RPMI8226 (cell line): ENCODE measurements at regions not wholly inside any gene's neighbourhood (a gene's known extent, or its start where the extent isn't known, plus 50 kb on each side); places are given as distances from the start of the nearest gene placed in this dataset.
"Not testable (repeated sequence)": the region's sequence is repeated elsewhere in the genome, so short reads cannot be mapped to it uniquely, and the experiment has no call there.

Experiments used
- DNase-seq: peaks from one replicate; pipeline ENCODE4 v3.0.0-alpha.2; 2015

- DNase-seq = no peak
Observed at GRCh38 chrX:18102006-18102405, 118.7 kb downstream of the BEND2 start.

GRCh38 chrX:18101087-18101486, 119.6 kb downstream of the BEND2 start:
- no peak for DNase-seq

DNA sequence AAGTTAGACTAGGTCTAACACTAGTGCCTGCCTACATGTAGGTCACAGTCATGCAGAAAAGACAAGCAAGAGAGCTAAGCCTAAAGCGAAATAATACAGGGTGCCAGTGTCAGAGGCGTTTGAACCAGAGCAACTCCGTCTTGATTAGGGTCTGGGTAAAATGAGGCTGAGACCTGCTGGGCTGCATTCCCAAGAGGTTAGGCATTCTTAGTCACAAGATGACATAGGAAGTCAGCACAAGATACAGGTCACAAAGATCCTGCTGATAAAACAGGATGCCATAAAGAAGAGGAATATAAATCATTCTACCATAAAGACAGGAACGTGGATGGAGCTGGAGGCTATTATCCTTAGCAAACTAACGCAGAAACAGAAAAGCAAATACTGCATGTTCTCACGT, 120.9 kb downstream of the BEND2 start:
- DNase-seq = no peak

DNA sequence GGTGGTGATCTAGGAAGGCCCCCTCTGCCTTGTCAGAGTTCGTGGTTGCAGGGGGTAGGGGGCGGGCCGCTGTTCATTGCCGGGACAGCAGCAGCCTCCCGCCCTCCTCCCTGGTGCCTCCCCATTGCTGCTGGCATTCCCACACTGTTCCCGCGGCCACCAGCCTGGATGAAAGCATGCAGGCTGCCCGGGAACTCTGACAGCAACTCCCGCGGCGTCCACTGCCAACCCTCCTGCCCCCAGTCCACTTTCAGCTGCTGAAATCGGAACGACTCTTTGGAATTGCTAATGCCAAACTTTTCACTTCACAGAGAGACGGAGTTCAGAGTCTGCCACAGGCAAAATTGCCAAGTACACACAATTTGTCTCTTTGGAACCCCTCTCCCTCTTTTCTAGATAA, 121.9 kb downstream of the BEND2 start:
- no peak for DNase-seq

DNA sequence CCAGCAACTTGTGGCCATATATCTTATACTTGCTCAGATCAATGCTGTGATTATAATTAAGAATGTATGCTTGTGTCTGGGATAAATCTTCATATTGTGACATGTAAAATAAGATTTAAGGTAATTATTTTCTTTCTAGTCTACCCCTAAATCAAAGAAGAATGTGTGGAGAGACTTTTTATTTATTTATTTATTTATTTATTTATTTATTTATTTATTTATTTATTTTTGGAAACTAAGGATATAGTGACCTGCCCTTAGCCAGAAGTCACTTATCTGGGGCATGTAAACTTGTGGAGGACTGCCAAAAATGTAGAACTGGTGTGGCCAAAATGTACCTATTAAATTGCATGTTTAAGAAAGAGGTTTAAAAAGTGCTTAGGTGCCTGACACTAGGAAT, 144.3 kb downstream of the BEND2 start:
- DNase-seq = no peak

- DNase-seq = no peak
Observed at GRCh38 chrX:18075603-18076002, 145.1 kb downstream of the BEND2 start.

- DNase-seq = not testable (repeated sequence)
Observed at GRCh38 chrX:18068045-18068444, 152.6 kb downstream of the BEND2 start.

- DNase-seq = no peak
Observed at GRCh38 chrX:18065956-18066355, 154.7 kb downstream of the BEND2 start.

- no peak for DNase-seq
Observed at GRCh38 chrX:18051690-18052089, 169.0 kb downstream of the BEND2 start.

DNA sequence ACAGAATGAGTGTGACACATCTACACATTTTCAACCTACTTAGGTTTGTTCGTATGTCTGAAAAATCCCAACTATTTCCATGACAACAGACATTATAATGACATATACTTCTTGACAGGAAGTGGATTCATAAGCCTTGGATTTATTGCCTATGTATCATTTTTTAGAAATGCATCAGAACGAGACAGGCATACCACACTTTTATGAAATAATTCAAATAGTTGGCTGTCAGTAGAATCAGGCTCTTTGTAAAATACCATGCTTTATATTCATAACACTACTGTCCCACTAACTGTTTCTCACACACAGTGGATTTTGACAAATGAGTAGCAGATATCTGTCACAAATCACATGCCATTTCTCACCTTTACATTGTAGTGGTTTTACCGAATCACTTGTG, 173.2 kb downstream of the BEND2 start:
- DNase-seq = no peak

GRCh38 chrX:18045436-18045835, 175.2 kb downstream of the BEND2 start:
- no peak for DNase-seq

DNA sequence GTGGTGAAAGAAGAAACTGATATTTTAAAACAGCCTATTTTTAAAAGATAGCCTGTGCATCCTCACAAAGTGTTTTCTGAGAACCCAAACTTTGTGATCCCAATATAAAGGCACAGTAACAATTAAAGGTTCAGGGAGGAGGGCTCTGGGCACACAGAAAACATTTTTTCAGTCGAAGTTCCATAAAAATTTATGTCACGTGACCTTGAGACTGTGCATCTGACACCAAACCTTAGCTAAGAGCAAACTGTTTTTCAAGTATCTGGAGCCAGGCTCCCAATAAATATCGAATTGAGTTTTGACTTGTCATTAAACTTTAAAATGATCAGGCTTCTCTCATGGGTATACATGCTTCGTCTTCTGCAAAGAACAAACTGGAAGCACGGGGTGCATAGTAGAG, 177.9 kb downstream of the BEND2 start:
- no peak for DNase-seq

GRCh38 chrX:18041656-18042055, 179.0 kb downstream of the BEND2 start:
- DNase-seq = no peak

- no peak for DNase-seq
Observed at GRCh38 chrX:18039023-18039422, 177.9 kb upstream of the RAI2 start.

DNA sequence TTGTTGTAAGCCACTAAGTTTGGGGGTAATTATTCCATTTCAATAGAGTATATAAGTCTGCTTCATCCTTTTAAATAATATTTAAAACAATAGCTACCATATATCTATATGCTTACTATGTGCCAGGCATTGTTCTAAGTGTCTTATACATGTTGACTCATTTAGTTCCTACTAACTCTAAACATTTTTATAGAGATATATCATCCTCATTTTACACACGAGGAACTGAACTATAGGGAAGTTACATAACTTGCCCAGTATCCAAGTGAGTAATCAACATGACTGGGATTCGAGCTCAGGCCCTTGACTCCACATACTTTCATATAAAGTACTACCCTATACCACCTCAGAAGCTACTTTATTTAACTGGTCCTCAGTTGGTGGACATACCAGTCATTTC, 175.3 kb upstream of the RAI2 start:
- DNase-seq = no peak

- DNase-seq = no peak
Observed at GRCh38 chrX:18034945-18035344, 173.8 kb upstream of the RAI2 start.

- no peak for DNase-seq
Observed at GRCh38 chrX:18034504-18034903, 173.4 kb upstream of the RAI2 start.

DNA sequence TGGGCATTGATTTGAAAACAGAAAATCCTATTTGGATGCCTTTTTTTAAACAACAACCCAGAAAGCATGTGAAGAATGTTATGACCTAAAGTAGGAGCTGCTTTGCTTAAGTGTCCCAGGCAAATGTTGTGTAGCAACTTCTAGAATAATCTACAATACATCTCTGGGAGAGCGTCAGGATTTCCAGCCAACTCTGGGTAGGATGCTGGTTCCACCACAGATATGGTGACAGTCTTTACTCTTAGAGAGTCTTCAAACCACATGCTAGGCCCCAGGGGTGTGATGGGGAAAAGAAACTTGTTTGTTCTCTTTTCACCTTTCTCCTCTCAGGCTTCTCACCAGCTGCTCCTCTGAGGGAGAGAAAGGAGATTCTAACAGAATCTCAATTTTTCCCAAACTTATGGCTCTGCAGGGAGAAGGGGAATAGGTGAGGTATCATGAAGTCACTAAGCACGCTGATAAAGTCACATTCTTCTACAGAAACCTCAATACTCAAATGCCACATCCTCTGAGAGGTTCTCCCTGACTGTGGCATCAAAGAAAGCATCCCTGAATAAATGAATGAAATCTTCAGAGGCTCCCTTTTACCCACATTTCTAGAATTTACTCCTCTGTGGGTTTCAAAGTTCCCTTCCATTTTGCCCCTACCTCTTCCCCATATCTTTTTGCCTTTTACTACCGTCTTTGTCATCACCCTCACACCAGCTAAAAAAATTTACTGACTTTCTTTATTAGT, 171.6 kb upstream of the RAI2 start:
- DNase-seq = no peak

DNA sequence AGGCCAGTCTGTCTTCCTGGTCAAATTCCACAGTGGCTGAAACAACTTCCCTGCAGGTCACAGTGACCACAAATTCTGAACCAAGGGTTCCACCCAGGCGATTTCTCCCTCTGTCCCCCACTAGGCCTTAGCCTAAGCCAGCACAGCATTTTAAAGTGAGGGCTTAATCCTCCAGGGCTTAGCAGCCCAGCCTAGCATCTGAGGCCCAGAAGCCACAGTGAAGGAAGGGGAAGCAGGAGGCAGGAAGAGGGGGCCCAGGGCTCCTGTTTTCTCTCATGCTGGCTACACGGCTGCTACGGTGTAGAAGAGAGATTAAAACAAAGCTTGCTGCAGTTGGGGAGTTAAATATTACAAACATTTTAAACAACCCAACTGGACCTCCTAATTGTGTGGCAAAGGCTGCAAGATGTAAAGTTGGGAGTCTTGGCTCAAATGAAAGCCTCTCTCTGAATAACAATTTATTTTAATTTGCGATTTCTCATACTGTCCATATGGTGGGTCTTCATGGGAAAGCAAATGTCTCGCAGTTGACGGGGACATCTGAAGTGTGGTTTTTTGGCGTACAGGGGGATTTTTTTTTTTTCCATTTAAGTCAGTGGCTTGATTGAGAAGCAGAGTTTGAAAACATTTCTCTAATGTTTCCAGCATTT, 170.8 kb upstream of the RAI2 start:
- DNase-seq = no peak

DNA sequence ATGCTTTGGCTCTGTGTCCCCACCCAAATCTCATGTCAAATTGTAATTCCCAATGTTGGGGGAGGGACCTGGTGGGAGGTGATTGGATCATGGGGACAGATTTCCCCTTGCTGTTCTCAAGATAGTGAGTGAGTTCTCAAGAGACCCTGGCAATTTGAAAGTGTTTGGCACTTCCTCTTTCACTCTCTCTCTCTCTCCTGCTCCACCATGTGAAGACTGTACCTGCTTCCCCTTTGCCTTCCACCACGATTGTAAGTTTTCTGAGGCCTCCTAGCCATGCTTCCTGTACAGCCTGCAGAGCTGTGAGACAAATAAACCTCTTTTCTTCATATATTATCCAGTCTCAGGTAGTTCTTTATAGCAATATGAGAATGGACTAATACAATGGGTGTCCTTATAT, 169.6 kb upstream of the RAI2 start:
- not testable (repeated sequence) for DNase-seq

DNA sequence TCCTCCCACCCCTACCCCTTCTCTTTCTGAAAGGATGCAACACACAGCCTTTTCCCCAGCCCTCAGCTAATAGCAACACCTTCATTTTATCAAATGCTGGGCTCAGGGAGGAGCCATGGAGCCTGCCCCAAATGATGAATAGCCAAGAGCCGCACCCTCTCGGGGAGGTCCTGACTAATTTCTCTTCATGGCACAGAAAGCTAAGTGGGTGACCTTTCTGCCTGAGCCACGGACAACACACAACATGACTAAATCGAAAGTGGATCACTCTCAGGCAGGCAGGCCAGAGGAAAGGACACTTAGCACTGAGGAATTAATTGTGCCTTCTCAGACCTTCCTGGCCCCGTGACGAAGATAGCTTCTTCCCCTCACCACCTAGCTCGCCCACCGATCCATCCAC, 165.1 kb upstream of the RAI2 start:
- DNase-seq = no peak

DNA sequence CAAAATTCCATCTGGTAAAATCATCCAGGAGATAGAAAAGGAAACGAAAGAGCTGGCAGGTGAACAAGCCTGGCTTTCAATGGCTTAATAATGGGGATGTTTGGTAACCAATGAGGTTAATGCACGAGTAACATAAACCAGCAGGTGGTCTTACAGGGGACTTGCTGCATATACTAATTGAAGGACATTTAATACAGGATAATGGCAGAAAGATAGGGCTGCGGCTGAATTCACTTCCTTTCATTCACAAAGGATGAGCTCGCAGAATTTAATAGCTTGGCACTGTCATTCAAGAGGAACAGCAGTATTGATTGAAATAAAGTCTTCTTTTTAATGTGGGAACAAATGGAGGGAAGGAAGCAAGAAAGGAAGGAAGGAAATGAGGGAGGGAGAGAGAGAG, 156.3 kb upstream of the RAI2 start:
- no peak for DNase-seq

DNA sequence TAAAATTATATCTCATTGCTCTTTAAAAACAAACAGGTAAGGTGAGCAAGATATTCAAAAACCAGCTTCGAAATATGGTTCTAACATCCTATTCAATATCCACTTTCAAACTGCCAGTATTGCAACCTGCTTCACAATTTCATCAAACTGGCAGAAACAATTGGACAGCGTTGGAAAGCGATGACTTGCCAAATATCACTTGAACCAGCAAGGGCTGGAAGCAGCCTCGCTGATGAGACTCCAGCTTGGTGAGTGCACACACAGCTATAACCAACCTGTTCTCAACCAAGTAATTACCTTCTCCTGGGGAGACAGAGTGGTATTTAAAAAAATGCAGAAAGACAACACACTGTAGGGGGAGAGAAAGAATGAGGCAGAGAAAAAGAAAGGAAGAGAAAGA, 155.8 kb upstream of the RAI2 start:
- DNase-seq = no peak

DNA sequence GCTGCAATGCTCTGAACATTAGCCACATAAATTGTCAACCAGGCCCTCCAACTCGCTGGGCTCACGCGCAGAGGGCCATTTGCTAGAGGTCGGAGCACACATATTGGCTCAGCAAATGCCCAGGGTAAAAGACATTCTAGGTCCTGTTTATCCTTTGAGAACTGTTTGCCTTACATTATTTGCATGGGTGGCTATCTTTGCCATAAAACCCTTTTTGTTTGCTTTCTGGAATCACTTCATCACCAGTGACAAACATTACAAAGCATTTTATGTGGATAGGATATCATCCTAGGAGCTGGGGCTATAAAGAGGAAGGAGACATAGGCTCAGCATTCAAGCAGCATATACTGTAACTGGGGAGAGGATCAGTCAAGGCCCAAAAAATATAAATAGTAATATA, 149.2 kb upstream of the RAI2 start:
- DNase-seq = no peak

- no peak for DNase-seq
Observed at GRCh38 chrX:18003876-18004275, 142.8 kb upstream of the RAI2 start.
